Urothelium cell line (cell line): ENCODE measurements at regions not wholly inside any gene's neighbourhood (a gene's known extent, or its start where the extent isn't known, plus 50 kb on each side); places are given as distances from the start of the nearest gene placed in this dataset.
"Not testable (repeated sequence)": the region's sequence is repeated elsewhere in the genome, so short reads cannot be mapped to it uniquely, and the experiment has no call there.

Experiments used
- DNase-seq: peaks from one replicate; pipeline ENCODE4 v3.0.0; 2011; ENCODE audit warnings: low spot score, mixed read lengths
- FAIRE-seq: peaks from 2 replicates; lab custom pipeline; 2011; peaks lifted over from hg19 to GRCh38; lab: Jason Lieb, UNC

DNA sequence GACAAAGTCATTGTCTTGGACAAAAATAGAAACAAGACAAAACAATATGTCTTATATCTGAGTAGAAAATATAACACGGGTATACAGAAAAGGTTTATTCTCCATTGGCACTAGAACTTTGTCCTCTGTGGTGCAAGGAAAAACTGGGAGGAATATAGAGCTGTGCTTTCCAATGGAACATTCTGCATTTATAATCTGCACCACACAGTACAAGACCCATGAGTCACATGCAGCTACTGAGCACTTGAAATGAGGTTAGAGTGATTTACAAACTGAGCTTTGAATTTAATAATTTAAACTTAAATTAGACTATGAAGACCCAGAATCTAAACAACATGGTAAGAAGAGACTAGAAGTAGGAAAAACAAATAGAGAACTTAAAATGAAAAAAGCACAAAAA lies 86.1 kb downstream of the RAP2A start:
- no peak for DNase-seq
- FAIRE-seq, result no peak

DNA sequence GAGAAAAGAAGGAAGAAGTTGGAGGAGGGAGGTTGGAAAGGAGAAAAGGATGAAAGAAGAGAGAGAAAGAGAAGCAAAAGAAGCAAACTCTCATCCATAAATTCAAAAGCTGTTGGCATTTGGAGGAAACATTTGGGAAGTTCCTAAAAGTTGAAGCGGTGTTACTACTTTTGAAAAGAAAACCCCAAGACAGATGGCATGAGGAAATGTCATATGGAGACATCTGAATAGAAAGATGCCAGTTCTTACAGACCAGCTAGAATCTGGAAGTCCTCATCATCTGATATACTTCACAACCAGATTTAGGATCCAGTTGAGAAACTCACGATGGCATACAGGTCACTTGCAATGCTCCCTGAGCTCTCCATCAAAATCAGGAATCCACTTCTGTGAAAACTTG lies 86.9 kb downstream of the RAP2A start:
- FAIRE-seq (no peak), DNase-seq (no peak)

DNA sequence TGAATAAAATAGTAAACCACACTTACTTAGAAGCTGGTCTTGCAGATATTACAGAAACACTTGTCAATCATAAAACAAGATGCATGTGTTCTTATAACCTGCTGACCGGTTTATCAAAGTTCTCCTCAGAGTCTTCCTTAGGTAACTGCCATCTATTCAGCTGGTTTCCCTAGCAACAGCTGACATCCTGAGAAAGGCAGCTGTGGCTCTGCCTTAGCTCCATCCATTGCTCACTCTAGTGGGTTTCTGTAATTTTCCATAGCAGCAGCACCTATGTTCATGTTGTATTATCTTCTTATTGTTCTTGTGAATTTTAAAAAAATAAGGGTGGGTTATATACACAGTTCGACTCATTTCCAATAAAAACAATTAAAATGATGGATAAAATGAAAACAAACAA lies 87.8 kb downstream of the RAP2A start:
- FAIRE-seq (no peak), DNase-seq (no peak)

DNA sequence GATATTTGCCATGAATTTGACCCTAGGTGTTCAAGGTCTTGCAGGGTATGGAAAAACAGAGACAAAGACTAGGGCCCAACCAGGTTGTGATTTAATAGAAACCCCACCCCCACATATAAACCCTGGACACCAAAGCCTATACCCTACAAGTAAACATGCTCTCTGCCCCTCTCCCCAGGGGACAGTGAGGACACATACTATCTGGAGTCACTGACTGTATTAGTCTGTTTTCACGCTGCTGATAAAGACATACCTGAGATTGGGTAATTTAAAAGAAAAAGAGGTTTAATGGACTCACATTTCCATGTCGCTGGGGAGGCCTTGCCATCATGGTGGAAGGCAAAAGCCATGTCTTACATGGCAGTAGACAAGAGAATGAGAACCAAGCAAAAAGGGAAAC lies 88.3 kb downstream of the RAP2A start:
- FAIRE-seq, result no peak
- DNase-seq, result no peak

DNA sequence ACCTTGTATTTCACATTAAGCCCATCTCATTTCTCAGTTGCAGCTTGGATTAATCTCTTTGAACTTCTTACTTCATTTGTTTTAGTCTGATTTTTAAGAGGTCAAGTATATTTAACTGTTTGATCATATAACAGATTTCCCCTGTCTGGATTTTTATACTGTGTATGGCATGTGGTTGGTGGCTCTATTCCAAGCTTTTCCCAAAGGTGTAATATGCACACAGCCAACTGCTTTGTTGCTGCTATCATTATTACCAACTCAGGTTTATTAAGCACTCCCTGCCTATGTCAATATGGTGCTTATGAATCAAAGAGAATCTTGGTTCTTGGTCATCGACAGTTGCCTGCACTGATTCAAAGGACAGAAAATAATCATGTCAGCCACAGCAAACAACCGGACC lies 92.6 kb downstream of the RAP2A start:
- no peak for DNase-seq
- no peak for FAIRE-seq

DNA sequence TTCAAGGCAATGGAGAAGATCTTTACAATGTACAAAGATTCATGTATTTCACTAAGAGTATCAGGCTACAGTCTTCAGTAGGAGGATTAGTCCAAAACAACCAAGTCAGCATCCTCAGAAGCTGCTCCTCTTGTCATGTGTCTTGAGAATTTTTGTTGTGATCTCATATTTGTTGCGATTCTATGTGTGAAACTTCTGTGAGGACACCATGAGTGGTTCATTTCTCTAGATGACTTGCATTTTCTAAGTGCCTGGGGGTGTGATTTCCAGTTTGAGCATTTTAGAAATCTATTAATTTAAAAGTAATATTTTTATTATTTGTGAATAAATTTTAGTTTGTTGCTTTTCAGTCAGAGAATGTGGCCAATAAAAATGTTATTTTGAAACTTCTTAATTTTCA lies 94.5 kb downstream of the RAP2A start:
- FAIRE-seq (no peak), DNase-seq (no peak)

DNA sequence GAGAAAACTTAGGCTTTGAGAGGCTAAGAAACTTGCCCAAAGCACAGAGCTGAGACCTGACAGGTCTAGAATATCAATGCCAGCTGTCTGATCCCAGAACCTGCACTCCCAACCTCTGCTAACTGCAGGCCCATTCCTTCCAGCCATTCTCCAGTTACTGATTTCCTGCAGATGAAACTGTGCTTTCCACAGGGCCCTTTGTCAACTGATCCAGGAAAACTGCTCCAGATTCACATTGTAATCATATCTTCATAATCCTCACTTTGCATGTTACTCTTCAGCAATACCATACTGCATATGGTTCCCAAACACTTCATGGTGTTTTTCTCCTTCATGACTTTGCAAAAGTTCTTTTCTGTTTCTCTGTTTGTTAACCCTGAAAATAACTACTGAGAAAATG lies 100.6 kb downstream of the RAP2A start:
- DNase-seq, result no peak
- FAIRE-seq, result no peak

DNA sequence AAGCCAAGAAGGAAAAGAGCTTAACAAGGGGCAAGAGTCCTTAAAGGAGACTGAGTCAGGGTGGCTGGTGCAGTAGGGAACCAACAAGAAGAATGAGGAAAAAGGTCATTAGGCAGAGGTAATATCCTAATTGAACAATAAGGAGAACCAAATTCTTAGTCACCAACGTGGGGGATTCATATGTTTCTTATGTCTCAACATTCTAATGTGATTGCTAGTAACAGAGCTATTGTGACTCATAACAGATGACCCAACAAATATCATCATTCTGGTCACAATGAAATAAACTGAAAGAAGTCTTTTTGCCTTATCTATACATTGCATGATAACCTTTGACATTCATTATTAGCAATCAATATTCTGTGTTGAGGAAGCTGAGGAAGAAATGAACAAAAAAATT lies 101.6 kb downstream of the RAP2A start:
- DNase-seq, result no peak
- no peak for FAIRE-seq

DNA sequence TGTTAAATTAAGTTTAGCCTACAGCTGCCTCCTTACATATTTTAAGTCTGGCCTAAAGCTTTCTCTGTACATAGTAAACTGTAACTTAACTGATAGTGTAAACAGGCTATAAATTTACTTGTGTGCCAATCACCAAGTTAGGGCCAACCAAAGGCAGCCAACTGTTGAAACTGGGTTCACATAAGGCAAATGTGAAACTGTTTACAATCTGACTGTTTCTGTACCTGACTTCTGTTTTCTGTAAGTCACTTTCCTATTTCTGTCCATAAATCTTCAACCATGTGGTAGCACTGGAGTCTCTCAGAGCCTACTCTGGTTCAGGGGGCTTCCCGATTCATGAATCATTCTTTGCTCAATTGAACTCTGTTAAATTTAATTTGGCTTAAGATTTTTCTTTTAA lies 103.1 kb downstream of the RAP2A start:
- DNase-seq (no peak), FAIRE-seq (no peak)

DNA sequence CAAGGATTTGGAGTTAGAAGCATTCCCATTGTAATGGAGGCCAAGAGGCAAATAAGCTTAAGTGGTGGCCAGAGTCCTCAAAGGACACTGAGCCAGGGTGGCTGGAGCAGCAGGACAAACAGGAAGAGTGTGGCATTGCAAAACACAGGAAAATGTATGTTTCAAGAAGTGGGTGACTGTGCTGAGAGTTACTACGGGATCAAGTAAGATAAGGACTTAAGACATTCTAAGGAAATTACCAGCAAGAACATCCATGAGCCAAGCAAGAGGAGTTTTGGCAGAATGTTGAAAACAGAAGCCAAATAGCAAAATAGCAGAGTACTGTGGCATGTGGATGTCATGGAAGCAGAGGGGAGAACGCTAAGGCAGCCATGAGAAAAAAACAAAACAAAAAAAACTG lies 104.2 kb downstream of the RAP2A start:
- FAIRE-seq (no peak), DNase-seq (no peak)

DNA sequence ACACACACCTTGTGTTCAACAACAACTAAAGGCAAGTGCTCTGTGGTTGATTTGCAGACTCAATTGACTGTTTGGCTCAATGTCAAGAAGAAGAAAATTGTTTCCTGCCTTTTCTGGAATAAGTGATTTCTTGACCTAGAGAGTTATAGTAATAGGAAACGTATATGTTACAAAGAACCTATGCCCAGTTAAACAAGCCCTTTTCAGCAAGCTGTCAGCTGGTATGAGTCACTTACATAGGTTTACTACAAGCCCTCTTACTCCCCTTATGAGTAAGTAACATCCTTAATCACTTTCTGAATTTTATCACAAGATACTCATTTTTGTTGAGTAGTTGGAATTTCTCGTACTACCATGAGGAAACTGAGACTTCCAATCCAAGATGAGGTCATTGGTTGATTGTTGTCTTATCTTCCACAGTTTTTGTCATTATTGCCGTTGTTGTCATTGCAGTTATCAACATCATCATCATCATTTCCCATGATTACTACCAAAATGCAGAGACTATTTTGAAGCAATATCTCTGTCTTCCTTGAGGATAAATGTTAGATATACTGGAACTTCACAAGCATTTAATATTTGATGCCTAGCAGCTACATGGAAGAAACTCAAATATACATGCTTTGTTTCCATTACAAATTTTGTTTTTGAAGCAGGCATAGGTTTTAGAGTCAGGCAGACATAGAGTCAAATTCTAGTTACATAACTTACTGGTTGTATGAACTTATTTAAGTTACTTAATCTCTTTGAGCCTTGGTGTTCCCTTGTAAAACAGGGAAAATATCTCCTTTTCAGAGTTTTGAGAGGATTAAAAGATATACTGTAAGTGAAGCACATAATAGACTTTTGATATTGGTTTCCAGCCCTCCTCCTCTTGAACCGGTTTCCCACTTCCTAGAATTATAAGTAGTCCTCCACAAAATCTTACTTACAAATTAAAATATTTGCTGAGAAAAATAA lies 106.0 kb downstream of the RAP2A start:
- no peak for DNase-seq
- FAIRE-seq, result no peak

DNA sequence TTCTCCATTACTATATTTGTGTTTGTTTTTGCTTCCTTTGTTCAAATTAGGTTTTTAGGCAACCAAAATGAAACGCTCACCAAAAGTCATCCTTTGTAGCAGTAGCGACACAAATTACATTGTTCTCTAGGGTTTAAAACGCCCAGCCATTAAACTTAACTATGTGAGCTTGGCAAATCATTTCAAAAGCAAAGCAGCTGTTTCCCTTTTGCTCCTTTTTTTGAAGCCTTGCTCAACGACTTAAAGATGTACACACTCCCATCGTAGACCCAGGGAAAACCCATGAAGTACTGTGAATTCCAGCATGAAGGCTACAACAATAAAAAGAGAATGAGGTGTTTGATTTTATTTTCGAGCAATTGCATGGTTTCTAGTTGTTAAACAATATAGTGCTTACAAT lies 106.7 kb downstream of the RAP2A start:
- DNase-seq, result no peak
- no peak for FAIRE-seq

DNA sequence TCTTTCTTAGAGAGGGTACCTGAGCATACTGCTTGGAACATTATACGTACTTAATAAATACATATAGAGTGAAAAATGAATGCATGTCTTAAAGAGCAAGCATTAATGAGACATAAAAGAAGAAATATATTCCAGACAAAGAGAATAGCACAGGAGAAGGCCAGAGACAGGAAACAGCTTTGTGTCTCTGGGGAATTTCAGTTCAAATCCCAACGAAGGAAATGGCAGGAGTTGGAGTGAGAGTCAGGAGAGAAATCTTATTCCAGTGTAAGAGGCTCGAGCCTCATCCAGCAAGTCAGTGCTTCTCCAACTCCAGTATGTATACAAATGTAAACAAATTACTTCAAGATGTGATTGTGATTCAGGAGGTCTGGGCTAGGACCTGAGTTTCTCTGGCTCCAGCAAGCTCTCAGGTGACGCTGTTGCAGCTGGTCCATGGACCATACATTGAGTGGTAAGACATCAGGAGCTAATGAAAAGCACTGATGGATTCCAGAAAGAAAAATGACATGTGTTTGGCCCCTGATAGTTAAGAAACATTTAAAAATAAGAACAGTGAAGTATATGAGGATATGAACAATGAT lies 108.2 kb downstream of the RAP2A start:
- DNase-seq (no peak), FAIRE-seq (no peak)

DNA sequence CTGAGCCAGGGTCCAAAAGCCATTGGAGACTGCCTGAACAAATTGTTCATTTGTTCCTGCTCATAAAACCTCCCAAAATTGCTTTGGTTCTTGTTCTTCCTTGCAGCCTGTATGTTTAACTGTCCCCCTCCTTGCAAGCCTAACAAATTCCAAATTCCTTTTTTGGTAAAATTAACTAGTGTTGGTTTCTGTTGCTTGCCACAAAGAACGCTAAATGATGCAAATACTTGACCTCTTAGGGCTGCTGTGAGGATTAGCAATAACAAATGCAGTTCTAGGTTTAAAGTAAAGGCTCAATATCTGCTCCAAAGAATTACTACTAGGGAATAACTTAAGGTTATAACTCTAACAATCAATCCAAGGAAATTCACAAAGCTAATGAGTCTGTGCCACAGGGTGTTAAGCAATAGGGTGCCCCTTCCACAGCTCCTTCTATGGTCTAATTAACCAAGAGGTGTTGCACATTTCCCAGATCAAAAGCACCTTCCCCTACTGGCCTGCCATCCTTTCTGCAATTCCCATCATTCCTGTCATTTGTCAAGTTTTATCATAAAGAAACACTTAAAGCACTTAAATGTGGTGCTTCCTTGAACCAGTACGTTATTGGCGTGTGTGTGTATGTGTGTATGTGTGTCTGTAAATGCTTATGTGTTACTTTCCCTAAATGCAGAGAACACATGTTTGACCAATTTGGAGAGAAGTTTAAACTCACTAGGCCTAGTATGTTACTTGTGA lies 110.2 kb downstream of the RAP2A start:
- DNase-seq, result no peak
- FAIRE-seq, result no peak

DNA sequence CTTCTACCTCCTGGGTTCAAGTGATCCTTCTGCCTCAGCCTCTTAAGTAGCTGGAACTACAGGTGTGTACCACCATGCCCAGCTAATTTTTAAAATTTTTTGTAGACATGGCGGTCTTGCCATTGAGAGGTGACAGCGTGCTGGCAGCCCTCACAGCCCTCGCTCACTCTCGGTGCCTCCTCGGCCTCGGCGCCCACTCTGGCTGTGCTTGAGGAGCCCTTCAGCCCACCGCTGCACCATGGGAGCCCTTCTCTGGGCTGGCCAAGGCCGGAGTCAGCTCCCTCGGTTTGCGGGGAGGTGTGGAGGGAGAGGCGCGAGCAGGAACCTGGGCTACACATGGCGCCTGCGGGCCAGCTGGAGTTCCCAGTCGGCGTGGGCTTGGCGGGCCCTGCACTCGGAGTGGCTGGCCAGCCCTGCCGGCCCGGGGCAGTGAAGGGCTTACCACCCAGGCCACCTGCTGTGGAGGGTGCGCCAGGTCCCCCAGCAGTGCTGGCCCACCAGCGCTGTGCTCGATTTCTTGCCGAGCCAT lies 111.1 kb downstream of the RAP2A start:
- not testable (repeated sequence) for DNase-seq, FAIRE-seq

DNA sequence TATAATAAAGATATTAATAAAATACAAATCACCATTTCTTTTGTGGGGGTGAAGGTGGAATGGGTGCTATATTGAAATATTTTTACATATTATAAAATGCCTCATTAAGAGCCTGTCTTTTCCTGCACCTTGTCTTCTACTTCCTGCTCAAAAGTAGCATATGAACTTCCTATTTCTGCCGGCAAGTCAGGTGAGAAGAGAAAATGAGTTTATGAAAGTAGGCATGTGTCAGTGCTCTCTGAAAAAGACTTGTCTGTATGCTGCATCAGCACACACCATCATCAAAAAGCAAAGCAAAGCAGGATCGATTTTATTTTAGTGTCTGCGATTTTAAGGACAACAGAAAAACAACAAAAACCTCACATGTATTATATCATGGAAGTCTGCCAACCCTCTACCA lies 114.2 kb downstream of the RAP2A start:
- FAIRE-seq, result no peak
- no peak for DNase-seq

DNA sequence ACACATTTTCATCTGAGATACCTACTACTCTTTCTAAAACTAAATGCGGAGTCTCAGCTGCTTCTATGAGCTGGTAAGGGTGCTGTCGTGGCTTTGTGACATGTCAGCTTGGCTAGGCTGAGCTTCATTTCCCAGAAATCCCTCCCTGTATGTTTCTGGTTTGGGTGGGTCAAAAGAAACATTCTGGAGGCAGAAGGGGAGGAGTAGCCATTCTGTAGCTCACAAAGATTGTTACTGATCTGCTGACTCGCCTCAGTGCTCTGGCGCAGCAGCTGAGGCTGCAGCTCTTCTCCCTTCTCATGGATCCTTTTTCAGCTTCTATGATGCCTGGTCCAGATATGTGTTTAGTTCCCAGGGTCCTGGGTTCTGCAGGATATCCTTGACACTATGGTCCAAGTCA lies 114.7 kb downstream of the RAP2A start:
- FAIRE-seq (no peak), DNase-seq (no peak)

DNA sequence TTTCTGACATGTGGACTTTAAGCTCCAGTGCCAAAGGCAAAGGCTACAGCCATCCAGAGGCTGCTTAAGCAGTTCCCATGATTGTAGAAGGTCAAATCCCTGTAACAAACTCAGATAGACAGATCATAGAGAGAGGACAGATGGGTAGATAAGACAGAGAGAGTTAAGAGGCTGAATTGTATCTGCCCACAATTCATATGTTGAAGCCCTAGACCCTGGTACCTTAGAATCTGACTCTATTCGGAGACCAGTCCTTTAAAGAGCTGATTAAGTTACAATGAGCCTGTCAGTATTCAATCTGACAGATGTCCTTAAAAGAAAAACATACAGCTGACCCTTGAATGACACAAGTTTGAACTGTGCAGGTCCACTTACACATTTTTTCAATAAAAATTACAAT lies 115.2 kb downstream of the RAP2A start:
- FAIRE-seq, result no peak
- no peak for DNase-seq

DNA sequence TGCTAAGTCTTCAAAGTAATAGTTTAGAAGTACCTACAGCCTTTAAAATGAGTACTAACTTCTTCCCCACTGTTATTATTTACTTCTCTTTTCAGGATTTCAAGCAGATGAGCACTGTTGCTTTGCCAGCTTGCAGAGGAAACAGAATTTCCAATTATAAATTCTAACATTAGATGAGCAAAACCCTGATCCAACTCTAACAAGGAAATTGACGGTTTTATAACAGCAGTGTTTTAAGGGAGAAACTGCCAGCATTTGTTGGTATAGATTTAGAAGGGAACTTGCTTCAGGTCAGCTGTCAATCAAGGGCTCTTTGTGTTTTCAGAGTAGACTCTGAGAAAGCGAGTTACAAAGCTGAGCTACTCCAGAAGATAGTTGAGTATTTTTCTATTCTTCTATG lies 120.5 kb downstream of the RAP2A start:
- DNase-seq, result no peak

DNA sequence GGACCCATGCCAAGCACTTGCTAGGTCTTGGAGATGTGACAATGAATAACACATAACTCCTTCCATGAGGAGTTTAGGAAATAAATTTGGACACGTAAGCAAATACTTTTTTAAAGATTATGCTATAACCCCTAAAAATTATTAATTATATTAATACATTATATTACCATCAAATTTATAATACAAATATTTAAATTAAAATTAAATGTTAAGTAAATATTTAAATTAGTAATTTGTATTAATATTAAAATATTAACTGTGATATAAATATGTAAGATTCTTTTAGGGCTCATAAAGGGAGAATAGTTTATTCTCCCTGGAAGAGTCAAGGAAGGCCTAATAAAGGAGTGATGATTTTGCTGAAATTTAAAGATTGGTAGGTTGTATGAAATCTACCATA lies 121.1 kb downstream of the RAP2A start:
- no peak for FAIRE-seq
- DNase-seq, result no peak

More for the DNA sequence above, 120.5 kb downstream of the RAP2A start:
- no peak for FAIRE-seq

DNA sequence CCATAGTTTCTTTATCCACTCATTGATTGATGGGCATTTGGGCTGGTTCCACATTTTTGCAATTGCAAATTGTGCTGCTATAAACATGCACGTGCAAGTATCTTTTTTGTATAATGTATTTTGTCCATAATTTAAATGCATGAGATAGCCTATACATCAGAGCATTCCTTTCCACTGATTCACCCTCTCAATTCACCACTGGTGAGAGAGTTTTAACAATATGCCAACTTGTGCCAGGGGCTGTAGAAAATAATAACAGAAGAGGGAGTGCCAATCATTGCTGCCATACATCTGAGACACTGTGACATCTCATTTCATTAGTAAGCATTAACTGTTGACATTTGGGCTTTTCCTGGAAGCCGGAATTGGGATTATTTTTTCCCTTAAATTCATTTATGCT lies 125.1 kb downstream of the RAP2A start:
- FAIRE-seq (no peak), DNase-seq (no peak)

DNA sequence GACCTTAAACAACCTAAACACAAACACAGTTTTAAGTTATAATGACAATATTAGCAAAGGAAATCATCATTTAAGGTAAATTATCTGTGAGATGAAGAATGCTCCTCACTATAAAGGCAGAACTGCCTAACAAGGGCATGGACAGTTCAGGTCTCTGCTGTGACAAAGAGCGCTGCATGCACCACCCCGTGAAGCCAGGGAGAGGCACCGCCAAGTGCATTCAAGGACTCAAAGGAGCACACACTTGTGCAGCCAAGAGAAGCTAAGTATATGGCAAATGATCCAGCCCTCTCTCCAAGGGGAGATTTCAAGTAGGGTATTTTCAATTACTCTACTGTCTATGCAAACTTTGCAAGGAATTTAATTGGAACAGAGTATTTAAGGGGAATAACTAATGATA lies 126.0 kb downstream of the RAP2A start:
- FAIRE-seq (no peak), DNase-seq (no peak)
